OCI-LY7 (cell line): ENCODE measurements at regions not wholly inside any gene's neighbourhood (a gene's known extent, or its start where the extent isn't known, plus 50 kb on each side); places are given as distances from the start of the nearest gene placed in this dataset.
"Not testable (repeated sequence)": the region's sequence is repeated elsewhere in the genome, so short reads cannot be mapped to it uniquely, and the experiment has no call there.

Experiments
- BruUV-seq: library from RNA; stranded (reverse); fragments of 400-500 nt; replicated peaks from 2 replicates; lab custom pipeline; 2021; lab: Mats Ljungman, UMichigan
- CTCF ChIA-PET: fragments of 300-600 bp; sonication (Branson Sonifier 250); formaldehyde crosslinking; loops from one replicate; lab custom pipeline; 2022; ENCODE audit warnings: antibody characterized with exemption; ENCODE audit not compliant: unreplicated experiment; lab: Charles Lee
- POLR2A ChIA-PET: fragments of 300-600 bp; sonication (Branson Sonifier 250); formaldehyde crosslinking; loops from one replicate; lab custom pipeline; 2022; ENCODE audit warnings: antibody characterized with exemption; lab: Charles Lee
- DNase-seq: peaks from one replicate; pipeline ENCODE4 v3.0.0-alpha.2; 2015; ENCODE audit warnings: low spot score
- H2AFZ ChIP-seq: fragments of 200-600 bp; sonication (generic), shearing (Covaris generic); 2 replicates; pipeline ENCODE4 v1.6.1; 2014; ENCODE audit warnings: mild to moderate bottlenecking, antibody characterized with exemption, low read length, moderate library complexity
- H3K27ac ChIP-seq: fragments of 200-600 bp; sonication (generic); 2 replicates; pipeline ENCODE4 v1.5.1; 2014; ENCODE audit warnings: mixed run types, low read depth, mild to moderate bottlenecking, moderate library complexity, low read length, inconsistent platforms; ENCODE audit not compliant: poor library complexity, severe bottlenecking
- H3K36me3 ChIP-seq: fragments of 200-600 bp; sonication (generic); 2 replicates; pipeline ENCODE4 v1.6.1; 2014; ENCODE audit warnings: mild to moderate bottlenecking, antibody characterized with exemption, low read length, moderate library complexity, mixed read lengths; ENCODE audit not compliant: insufficient read depth
- H3K4me1 ChIP-seq: fragments of 200-600 bp; sonication (generic); 2 replicates; pipeline ENCODE4 v1.5.1; 2014; ENCODE audit warnings: mild to moderate bottlenecking, low read length; ENCODE audit not compliant: insufficient read depth, poor library complexity, severe bottlenecking
- H3K4me2 ChIP-seq: fragments of 200-600 bp; sonication (generic); 2 replicates; pipeline ENCODE4 v1.6.1; 2014; ENCODE audit warnings: mild to moderate bottlenecking, low read length
- H3K4me3 ChIP-seq: fragments of 200-600 bp; sonication (generic); 2 replicates; pipeline ENCODE4 v1.5.1; 2014; ENCODE audit warnings: mild to moderate bottlenecking, low read depth, low read length; ENCODE audit not compliant: poor library complexity, severe bottlenecking
- H3K79me2 ChIP-seq: fragments of 200-600 bp; sonication (generic); 2 replicates; pipeline ENCODE4 v1.6.1; 2016; ENCODE audit warnings: low read depth, mild to moderate bottlenecking, low read length, moderate library complexity, mixed read lengths; ENCODE audit not compliant: insufficient read depth
- H3K9me2 ChIP-seq: fragments of 200-600 bp; sonication (generic); 2 replicates; pipeline ENCODE4 v1.6.1; 2016; ENCODE audit warnings: mild to moderate bottlenecking, low read length, mixed read lengths; ENCODE audit not compliant: insufficient read depth
- H3K9me3 ChIP-seq: fragments of 200-600 bp; sonication (generic); 2 replicates; pipeline ENCODE4 v1.6.1; 2014; ENCODE audit warnings: mild to moderate bottlenecking, mixed run types, low read length, mixed read lengths
- H4K20me1 ChIP-seq: fragments of 200-600 bp; sonication (generic); 2 replicates; pipeline ENCODE4 v1.6.1; 2014; ENCODE audit warnings: mild to moderate bottlenecking, antibody characterized with exemption, low read length, moderate library complexity, mixed read lengths; ENCODE audit not compliant: insufficient read depth
- EZH2phosphoT487 ChIP-seq: fragments of 200-600 bp; sonication (generic); IDR thresholded peaks from 2 replicates; pipeline ENCODE4 v1.6.1; 2018; ENCODE audit warnings: low read depth, borderline replicate concordance, mild to moderate bottlenecking, mixed run types, antibody characterized with exemption, low read length, moderate library complexity, mixed read lengths
- intact Hi-C: fragments of 100-400 bp; cut with micrococcal nuclease; formaldehyde crosslinking; loops from one replicate; pipeline ENCODE4 v1.10.0; 2022; ENCODE audit not compliant: unreplicated experiment
- TF ChIP-seq, protein P1 (sequence below): fragments of 200-600 bp; sonication (generic); conservative IDR thresholded peaks from 2 replicates; pipeline ENCODE4 v1.5.1; 2014; ENCODE audit warnings: mild to moderate bottlenecking, antibody characterized with exemption, low read length, moderate library complexity, mixed read lengths

- Histone ChIP-seq H3K9me2 (no peaks in the 10 kb centered on the region), H3K27ac (no peak overlapping the region), H3K4me3 (no peak overlapping the region), H3K79me2 (no peaks in the 10 kb centered on the region), H3K4me1 (no peaks in the 10 kb centered on the region), H3K4me2 (no peak overlapping the region), H4K20me1 (no peaks in the 10 kb centered on the region), H3K9me3 (no peaks in the 10 kb centered on the region), H3K36me3 (no peaks in the 10 kb centered on the region), H2AFZ (no peak overlapping the region)
- DNase-seq = no peak
- BruUV-seq = no TSS peak
- TF ChIP-seq EZH2phosphoT487 = no peak
- TF ChIP-seq, protein P1, sequence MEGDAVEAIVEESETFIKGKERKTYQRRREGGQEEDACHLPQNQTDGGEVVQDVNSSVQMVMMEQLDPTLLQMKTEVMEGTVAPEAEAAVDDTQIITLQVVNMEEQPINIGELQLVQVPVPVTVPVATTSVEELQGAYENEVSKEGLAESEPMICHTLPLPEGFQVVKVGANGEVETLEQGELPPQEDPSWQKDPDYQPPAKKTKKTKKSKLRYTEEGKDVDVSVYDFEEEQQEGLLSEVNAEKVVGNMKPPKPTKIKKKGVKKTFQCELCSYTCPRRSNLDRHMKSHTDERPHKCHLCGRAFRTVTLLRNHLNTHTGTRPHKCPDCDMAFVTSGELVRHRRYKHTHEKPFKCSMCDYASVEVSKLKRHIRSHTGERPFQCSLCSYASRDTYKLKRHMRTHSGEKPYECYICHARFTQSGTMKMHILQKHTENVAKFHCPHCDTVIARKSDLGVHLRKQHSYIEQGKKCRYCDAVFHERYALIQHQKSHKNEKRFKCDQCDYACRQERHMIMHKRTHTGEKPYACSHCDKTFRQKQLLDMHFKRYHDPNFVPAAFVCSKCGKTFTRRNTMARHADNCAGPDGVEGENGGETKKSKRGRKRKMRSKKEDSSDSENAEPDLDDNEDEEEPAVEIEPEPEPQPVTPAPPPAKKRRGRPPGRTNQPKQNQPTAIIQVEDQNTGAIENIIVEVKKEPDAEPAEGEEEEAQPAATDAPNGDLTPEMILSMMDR = no peak
- ChIA-PET POLR2A (no interaction called here), CTCF (no interaction called here)
- intact Hi-C loops = no loop called here
Observed at GRCh38 chr4:75325318-75325979, 188.8 kb downstream of the RCHY1 start.

- no TSS peak for BruUV-seq
- no peak overlapping the region for H3K4me3 ChIP-seq
- TF ChIP-seq EZH2phosphoT487 = no peak
- TF ChIP-seq, protein P1 = no peak
Observed at GRCh38 chr4:75321484-75321883, 192.7 kb downstream of the RCHY1 start.

DNA sequence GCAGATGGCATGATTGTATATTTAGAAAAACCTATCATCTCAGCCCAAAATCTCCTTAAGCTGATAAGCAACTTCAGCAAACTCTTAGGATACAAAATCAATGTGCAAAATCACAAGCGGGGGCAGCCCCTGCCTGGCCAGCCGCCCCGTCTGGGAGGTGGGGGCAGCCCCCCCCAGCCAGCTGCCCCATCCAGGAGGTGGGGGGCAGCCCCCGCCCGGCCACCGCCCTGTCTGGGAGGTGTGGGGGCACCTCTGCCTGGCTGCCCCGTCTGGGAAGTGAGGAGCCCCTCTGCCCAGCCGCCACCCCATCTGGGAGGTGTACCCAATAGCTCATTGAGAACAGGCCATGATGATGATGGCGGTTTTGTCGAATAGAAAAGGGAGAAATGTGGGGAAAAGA lies 196.6 kb downstream of the RCHY1 start:
- H3K9me3 ChIP-seq, intact Hi-C loops, H2AFZ ChIP-seq, H3K4me3 ChIP-seq, H3K9me2 ChIP-seq, H3K27ac ChIP-seq, CTCF ChIA-PET, BruUV-seq, H3K4me2 ChIP-seq, POLR2A ChIA-PET, H4K20me1 ChIP-seq, DNase-seq, H3K4me1 ChIP-seq, H3K36me3 ChIP-seq, H3K79me2 ChIP-seq: not testable (repeated sequence)

More at GRCh38 chr4:75321484-75321883, 192.7 kb downstream of the RCHY1 start:
- Histone ChIP-seq H3K4me1 (no peaks in the 10 kb centered on the region), H3K9me3 (no peaks in the 10 kb centered on the region), H3K4me2 (no peak overlapping the region), H3K27ac (no peak overlapping the region), H2AFZ (no peak overlapping the region), H4K20me1 (no peaks in the 10 kb centered on the region), H3K9me2 (no peaks in the 10 kb centered on the region), H3K36me3 (no peaks in the 10 kb centered on the region), H3K79me2 (no peaks in the 10 kb centered on the region)
- CTCF ChIA-PET = no interaction called here
- POLR2A ChIA-PET = interaction anchor here (0.7 kb wide), 1 partner anchor 90 kb away, joined by 3 read pairs; no protein-coding TSS in a partner anchor
- intact Hi-C loops = no loop called here
- DNase-seq = no peak
